Epidermal melanocyte (primary cell): ENCODE measurements at regions not wholly inside any gene's neighbourhood (a gene's known extent, or its start where the extent isn't known, plus 50 kb on each side); places are given as distances from the start of the nearest gene placed in this dataset.

Experiments used
- DNase-seq: peaks from one replicate; pipeline ENCODE4 v3.0.0; 2011; ENCODE audit warnings: low spot score; ENCODE audit not compliant: insufficient read length

DNA sequence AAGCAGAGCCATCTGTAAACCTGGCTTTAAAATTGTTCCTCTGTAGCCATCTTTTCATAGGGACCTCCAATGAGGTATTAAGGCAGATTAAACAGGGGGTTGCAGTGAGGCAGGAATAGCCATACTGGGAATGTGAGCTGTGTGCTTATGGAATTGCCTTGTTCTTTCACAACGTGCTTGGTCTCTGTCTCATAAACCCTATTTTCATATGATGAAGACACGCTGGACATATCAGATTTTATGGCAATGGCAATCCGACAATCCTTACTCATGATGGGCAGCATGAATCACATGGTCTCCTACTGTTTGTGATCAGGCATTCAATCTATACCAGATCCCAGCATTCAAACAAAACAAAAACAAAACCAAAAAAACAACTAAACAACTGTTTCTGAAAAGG lies 418.9 kb upstream of the NRP1 start:
- DNase-seq = no peak

- no peak for DNase-seq
These were observed 415.3 kb upstream of the NRP1 start for GRCh38 chr10:33749790-33750189.

DNA sequence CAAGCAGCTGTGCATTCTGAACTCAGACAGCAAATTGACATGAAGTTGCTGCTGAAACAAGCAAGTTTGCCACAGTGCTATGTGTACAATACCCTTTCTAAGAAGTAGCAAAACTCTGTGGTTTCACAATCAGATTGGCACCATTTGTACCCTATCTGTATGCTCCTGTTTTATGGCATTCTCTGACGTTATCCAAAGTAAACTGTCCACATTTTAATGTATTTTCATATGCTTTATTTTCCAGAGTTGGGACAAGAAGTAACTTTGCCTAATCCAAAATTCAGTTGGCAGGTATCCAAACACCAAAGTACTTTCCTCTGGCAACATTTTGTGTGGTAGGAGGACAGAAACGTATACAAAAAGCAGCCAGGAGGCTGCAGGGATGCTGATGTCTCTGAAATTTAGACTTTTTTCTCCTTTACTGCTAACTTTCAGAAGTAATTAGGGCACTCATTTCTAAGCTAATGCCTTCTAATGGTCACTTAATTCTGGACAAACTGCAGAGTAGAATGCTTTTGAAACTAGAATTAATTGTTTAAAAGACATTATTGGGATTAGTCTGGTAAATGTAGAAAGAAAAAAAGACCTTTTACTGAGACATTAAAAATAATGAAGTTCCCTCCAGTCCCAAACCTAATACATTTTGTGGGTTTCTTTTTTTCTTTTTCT lies 414.7 kb upstream of the NRP1 start:
- no peak for DNase-seq

DNA sequence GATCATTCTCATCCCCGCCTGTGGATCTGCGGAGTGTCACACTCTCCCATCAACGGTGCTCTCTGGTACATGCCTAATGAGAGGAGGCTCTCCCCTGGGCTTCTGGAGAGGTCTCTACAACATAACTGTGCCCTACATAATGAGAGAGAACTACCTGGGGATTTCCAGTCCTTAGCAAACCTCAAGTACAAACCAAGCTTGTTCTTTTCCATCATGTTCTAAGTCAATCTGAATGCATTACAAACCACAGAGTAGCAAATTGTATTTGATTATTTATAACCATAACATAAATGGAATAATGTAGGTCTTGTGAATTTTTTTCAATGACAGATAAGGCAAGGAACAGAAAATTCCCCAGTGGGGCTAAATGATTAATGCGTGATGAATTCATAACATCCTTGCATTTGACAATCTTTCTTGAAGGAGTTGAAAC lies 412.4 kb upstream of the NRP1 start:
- DNase-seq = no peak

DNA sequence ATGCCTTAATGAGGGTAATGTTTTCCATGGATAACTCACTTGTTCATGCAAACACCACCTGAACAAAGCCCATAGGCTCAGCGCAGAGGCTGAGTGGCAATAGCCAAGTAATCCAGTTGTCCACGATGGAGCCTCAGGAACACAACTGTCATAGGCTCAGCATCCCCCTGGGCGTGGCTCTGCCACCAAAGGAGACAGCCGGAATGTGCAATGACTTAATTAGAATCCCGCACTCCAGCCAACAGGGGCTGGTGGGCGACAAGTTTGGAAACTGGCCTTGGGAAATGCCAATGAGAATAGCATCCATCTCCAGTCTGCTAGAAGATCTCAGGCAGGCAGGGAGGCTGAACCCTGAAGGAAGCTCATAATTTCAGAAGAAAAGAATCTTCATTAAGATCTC lies 411.7 kb upstream of the NRP1 start:
- no peak for DNase-seq

DNA sequence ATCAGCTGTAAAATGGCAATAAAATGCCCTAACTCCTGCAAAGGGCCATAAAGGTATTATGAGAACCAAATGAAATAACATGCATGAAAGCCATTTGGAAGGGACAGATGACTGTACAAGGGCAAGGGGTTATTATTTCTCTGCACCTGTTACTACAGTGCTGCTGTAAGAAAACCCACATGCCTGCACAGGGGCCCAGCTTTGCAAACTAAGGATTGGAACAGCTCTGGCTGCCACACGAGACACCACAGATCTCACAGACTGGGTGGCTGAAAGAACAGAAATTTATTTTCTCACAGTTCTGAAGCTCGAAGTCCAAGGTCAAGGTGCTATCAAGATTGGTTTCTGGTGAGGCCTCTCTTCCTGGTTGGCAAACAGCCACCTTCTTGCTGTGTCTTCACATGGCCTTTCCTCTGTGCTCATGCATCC lies 409.0 kb upstream of the NRP1 start:
- DNase-seq = no peak

DNA sequence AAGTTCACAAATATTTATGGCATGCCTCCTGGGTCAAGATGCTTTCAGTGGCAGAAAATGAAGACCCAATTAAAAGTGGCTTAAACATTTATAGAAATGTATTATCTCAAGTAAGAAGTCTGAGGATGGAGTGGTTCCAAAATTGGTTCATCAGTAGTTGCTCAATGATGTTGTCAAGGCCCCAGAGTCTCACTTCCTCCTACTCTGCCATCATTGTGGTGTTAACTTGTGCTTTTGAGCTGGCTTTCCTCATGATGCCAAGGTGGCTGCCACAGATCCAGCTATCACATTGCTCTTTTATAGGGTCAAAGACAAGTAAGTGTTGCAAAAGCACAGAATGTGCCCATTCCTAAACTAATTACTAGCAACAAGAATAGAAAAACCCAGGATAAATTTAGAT lies 404.6 kb upstream of the NRP1 start:
- no peak for DNase-seq

- no peak for DNase-seq
These were observed 401.0 kb upstream of the NRP1 start for GRCh38 chr10:33735464-33735923.

DNA sequence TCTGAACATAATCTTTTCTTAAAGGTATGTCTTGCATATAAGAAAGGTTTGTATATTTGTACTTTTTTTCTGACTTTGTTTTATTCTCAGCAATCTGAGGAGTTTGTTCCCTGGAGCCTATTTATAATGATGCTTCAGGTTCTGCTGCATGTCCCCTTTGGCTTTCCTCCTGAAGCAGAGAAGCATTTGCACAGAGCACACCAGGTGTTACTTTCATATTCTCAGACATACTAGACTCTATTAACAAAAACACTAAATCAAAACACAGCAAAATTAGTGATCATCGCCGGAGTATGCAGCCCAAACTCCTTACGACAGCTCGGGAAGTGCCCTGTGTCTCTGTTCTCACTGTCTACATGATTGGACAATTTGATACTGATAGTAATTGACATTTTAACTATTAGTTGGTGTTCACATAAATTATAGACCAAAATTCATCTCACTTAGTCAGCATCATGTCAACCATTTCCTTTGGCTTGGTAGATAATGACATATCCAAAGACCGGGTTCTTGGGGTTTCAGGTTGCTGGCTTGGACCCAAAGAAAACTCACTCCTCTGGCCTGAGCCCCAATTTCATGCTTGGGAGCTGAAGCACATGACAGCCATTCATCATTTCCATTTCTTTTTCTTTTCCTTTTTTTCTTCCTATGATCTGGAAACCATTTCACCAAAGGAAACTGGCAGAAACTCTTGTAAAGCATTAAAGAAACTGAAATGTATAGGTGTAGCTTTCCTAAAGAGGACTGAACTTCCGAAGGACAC lies 400.1 kb upstream of the NRP1 start:
- no peak for DNase-seq

DNA sequence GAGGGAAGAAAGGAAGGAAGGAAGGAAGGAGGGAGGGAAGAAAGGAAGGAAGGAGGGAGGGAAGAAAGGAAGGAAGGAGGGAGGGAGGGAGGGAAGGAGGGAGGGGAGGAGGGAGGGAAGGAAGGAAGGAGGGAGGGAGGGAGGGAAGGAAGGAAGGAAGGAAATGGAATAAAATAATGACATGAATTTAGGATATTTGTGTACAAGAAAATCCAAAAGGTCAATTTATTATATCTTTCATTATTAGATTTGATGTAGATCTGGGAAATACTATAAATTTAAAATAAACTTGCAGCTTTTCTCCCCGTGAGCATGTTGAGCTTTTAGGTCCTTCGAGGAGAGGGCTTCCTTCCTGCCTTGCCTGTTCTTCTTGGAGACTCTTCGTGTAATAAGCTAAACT lies 398.6 kb upstream of the NRP1 start:
- DNase-seq = no peak

GRCh38 chr10:33732161-33732680 lies 397.8 kb upstream of the NRP1 start:
- DNase-seq = no peak

DNA sequence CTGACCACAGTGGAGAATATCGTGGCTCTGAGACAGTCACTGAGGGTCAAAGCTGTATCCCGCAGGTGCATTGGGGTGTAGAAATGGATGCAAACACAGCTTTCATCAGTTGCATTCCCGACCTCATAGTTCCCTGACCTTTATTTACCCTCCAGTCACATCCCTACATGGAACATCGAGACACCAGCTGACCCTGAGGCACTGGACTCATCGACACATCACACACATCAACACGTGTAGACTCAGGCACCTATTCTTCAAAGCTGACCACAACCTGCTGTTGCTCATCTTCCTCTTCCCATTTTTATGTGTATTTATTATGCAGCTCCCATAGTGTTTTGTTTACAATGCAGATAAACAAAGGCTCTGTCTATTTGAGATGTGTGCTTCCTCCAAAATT lies 396.9 kb upstream of the NRP1 start:
- DNase-seq = no peak

DNA sequence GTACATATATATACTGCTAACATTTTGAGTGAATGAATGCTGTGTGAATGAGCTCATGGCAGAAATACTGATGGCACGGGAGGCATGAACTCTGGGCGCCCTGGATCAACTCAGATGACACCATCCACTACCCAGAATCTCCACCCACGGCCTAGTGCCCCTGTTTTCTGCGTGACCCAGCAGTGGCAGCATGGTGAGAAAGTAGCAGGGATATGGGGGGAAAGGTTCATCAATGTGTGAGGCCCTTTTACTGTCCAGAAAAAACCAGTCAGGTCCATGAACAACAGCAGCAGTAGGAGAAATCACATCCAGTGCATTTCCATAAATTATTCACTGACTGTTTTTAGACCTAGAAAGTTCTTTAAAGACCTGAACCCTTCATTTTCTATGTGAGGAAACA lies 391.0 kb upstream of the NRP1 start:
- DNase-seq = no peak

DNA sequence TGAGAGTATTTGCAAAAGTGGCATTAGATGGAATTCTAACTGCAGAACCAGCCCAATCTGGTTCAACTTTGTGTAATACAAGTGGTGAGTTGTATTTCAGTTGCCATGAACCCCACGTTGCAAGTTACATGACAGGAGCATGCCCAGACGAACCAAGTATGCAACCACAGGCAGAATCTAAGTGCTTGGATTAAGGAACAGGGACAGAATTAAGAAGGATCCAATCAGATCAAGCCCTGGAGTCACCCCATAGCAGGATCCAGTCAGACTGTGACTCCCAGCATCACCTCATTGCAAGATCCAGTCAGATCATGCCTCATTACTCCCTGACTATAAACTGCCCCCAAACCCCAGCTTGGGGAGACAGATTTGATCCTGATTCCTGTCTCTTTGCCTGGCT lies 388.7 kb upstream of the NRP1 start:
- DNase-seq = no peak

GRCh38 chr10:33722067-33722466 lies 387.6 kb upstream of the NRP1 start:
- no peak for DNase-seq

- no peak for DNase-seq
These were observed 387.0 kb upstream of the NRP1 start for GRCh38 chr10:33721509-33721908.

- no peak for DNase-seq
These were observed 385.7 kb upstream of the NRP1 start for GRCh38 chr10:33720161-33720560.

GRCh38 chr10:33719005-33719703 lies 384.7 kb upstream of the NRP1 start:
- DNase-seq = no peak

GRCh38 chr10:33716501-33717267 lies 382.2 kb upstream of the NRP1 start:
- no peak for DNase-seq

- no peak for DNase-seq
These were observed 381.0 kb upstream of the NRP1 start for GRCh38 chr10:33715303-33715975.

DNA sequence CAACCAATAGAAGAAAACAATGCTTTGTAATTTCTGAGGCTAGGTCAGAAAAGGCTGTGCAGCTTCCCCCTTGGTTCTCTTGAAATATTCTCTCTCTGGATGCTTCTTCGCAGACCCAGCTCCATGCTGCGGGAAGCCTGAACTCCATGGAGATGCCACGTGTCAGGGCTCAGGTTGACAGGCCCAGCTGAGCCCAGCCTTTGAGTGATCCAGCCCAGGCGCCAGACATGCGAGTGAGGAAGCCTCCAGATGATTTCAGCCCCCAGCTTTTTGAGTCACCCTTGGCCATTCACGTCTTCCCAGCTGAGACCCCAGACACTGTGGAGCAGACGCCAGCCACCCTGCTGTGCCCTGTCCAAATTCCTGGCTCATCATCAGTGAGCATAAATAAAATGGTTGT lies 378.4 kb upstream of the NRP1 start:
- no peak for DNase-seq
